Activated CD4-positive, alpha-beta T cell treated with anti-CD3 and anti-CD28 coated beads, Interleukin-10, Interleukin-2, amounts not matched to agents 100 ng/mL and 50 ng/mL, durations not matched to agents 16 hours and 8 hours (primary cell): ENCODE measurements at regions not wholly inside any gene's neighbourhood (a gene's known extent, or its start where the extent isn't known, plus 50 kb on each side); places are given as distances from the start of the nearest gene placed in this dataset.
"Not testable (repeated sequence)": the region's sequence is repeated elsewhere in the genome, so short reads cannot be mapped to it uniquely, and the experiment has no call there.

Source experiments
- DNase-seq: peaks from one replicate; pipeline ENCODE4 v3.0.0-alpha.2; 2020

DNA sequence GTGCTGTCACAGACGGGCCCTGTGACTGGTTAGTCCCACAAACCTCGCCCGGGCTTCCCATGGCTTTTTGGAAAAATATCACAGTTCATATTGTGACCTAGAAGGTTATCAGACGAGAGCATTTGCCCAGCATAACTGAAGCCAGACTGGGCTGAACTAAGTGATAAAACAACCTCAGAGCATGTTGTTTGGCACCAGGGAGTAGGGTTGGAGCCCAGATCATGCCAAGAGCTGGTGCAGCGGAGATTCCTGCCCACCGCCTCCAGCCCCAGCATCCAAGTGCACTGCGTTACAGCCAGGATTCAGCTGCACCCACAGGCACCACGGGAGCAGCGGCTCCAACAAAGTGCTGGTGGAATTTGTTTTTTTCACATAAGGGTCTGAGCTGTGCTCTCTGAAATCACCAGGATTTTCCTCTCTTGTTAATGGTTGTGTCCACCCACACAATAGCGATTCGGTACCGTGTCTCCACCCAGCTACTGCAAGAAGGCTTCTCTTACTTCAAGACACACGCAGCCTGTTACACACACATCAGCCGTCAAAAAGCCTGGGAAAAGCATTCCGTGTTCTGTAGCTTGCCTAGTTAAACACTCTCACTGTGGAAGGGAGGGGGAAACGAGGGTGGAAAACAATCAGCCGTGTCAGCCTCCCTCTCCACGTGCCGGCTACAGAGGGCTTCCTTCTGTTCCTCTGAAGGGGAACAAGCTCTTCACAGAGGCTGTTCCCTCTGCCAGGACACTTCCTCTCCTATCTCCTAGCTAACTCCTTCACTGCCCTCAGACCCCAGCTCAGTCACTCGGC, 273.8 kb downstream of the C16orf95 start:
- no peak for DNase-seq

DNA sequence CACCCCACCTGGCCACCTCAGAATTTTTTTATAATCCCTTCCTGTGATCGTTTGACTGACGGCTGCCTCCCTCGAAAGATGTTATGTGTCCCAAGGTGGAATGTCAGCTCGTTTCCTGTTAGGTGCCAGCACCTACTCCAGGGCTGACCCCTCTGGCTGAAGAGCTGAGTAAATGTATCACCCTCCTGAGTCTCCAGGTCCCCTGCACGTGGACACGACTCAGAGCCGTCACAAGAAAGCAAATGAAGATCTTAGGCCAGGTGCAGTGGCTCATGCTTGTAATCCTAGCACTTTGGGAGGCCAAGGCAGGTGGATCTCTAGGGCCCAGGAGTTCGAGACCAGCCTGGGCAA, 273.2 kb downstream of the C16orf95 start:
- no peak for DNase-seq

DNA sequence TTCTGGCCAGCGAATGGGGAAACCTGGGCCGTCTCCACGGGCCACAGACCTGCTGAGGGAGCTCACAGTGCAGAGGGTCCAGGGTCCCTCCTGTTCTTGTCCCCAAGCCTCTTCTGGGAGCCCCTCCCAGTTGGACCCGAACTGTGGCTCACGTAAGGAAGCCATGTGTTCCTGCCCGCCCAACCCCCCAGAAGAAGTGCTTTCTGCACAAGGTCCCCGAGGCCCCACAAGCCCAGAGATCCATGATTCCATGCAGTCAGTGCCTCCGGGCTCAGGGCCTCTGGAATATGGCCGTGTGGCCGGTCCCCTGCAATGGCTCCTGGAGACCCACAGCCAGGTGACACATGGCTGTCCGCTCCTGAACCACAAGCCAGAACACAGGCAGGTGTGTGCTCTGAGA, 272.4 kb downstream of the C16orf95 start:
- DNase-seq: no peak

- no peak for DNase-seq
These were observed 271.6 kb downstream of the C16orf95 start for GRCh38 chr16:87045466-87046216.

- DNase-seq: no peak
These were observed 271.0 kb downstream of the C16orf95 start for GRCh38 chr16:87046235-87046634.

- no peak for DNase-seq
These were observed 269.8 kb downstream of the C16orf95 start for GRCh38 chr16:87047221-87048037.

GRCh38 chr16:87048038-87048729, 269.0 kb downstream of the C16orf95 start:
- no peak for DNase-seq

GRCh38 chr16:87048730-87049115, 268.5 kb downstream of the C16orf95 start:
- DNase-seq: no peak

GRCh38 chr16:87049216-87049615, 268.0 kb downstream of the C16orf95 start:
- DNase-seq: not testable (repeated sequence)

DNA sequence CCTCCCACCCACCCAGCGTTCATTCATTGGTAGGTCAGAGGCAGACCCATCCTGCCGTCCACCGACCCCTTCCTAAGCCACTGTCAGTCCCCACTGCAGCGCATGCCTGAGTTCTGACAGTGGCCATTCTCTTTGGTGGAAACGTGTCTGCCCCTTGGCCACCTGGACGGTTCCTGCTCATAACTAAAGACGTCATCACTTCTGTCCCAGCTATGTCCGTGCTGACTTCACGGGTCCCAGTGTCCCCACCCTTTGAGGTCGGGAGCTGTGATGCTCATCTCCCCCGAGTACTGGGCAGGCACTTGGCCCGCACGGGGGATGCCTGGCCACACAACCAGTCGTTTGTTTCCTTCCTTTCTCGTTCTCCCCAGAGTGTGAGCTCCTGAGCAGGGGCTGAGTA, 267.1 kb downstream of the C16orf95 start:
- DNase-seq: no peak

DNA sequence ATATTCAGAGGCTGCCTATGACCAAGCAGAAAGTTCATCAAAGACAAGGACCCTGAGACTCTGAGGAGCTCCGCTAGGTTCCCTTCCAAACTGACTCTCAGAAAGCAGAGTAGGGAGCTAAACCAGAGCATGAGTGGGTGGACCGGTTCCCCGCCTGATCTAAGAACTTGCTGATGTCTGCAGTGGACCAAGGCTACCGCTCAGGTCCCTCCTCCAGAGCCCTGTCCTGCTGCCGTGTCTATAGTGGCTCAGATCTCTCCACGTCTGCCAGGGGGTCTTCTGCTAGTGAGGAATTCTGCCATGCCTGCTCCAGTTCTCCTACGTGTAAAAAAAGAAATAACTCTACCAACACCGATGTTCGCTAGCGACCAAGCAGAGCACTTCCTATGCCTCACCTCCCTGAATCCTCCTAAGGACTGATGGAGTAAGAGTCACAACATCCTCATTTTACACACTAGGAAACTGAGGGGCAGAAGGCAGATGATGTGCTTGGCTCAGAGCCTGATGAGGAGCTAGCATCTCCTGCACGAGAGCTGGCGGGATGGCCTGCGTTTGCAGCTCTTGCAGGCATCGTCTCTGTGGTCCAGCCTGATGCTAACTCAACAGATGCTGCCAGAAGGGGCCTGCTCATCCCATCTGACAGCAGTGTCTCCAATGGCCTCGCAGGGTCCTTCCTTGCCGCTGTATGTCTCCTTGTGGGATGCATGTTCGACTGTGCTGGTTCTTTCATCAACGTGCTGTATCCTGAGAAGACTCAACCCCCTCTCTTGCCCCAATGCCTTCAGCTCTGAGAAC, 265.5 kb downstream of the C16orf95 start:
- no peak for DNase-seq

- no peak for DNase-seq
These were observed 264.7 kb downstream of the C16orf95 start for GRCh38 chr16:87052506-87052905.

GRCh38 chr16:87053016-87053982, 263.9 kb downstream of the C16orf95 start:
- no peak for DNase-seq

DNA sequence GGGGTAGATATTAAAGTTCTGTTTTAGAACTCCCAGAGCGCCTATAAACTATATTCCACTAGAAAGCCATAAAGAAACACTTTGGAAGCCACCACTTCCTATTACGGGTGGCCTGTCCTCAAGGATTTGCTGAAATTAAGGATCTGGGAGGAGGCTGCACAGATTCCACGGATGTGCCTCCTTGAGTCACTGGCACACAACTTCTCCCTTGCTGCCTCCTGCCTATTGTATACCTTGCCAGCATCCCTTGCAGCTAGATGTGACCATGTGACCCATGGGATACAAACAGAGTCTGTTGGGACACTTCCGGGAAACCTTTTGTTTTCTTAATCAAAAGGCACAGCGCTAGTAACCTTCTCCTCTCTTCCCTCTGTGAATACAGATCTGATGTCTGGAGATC, 263.0 kb downstream of the C16orf95 start:
- DNase-seq: no peak

DNA sequence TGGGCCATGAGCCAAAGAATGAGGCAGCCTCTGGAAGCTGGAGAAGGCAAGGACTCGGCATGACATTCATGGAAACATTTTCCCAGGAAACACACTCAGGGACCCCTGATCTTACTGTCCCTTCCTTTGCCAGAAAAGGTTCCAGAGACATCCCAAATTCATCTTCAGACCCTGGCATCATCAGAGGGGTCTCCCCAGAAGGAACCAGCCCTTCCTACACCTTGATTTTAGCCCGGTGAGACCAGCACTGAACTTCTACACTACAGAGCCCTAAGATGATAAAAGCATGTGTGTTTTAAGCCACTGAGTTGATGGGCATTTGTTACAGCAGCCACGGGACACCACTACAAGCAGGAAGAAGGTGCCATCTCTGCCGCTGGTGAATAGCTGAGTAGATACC, 262.3 kb downstream of the C16orf95 start:
- no peak for DNase-seq

DNA sequence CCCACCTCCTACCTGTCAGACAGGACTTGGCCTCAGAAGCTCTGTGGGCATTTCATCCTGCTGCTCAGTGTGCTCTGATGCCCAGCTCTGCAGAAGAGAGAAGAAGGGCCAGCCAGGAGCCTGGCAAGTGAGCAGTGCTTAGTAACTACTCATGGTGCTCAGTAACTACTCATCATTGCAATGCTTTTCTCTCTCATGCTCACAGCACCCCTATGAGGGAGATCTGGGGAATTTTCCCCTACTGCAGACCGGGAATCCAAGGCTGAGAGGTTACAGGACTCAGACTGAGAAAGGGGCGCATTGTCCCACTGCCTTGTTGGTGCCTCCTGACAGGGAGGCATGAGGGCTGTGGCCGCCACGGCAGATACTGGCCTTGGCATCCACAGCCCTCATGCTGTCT, 261.1 kb downstream of the C16orf95 start:
- DNase-seq: no peak

DNA sequence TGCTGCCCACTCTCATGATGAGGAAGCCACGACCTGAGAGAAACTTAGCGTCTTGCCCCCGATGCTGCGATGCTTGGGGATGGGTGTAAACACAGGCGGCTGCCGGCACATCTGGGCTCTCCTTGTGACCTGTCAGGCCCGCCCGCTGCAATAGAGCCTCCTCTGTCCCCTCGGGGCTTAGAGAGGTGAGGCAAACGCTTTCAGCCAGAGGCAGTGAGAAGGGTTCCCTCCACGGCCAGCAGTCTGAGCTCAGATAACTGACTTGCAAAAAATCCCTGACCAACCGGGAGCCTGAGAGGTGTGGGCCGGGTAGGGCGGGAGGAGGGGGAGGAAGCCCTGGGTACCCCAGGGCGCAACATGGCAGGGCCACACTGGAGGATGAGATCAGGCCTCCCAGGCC, 260.6 kb downstream of the C16orf95 start:
- no peak for DNase-seq

GRCh38 chr16:87057211-87057881, 259.8 kb downstream of the C16orf95 start:
- no peak for DNase-seq

DNA sequence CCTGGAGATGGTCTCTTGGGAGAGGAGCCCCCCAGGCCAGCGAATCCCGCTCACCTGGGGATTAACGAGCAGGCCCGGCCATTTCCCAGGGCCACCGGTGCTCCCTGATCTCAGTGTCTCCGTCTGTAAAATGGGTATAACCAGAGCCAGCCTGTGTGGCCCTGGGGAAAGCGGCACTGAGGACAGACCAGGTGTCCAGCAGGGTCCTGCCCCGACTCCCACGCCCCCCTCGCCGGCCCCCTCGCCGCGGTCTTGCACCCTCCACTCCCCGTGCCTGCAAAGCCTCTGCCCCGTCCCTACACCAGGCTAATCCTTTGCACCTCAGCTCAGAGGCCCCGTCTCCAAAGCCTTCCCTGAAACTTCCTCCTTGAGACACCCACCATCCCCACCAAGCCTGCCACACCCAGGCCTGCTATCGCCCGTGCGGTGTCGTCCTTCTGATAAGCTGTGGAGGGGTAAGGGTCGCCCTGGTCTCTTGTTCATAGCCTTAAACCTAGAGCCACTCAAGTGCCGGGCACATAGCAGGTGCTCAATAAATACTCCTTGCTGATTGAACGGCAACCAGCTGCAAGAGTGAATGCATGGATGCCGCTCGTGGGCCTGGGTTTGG, 259.1 kb downstream of the C16orf95 start:
- DNase-seq: no peak

DNA sequence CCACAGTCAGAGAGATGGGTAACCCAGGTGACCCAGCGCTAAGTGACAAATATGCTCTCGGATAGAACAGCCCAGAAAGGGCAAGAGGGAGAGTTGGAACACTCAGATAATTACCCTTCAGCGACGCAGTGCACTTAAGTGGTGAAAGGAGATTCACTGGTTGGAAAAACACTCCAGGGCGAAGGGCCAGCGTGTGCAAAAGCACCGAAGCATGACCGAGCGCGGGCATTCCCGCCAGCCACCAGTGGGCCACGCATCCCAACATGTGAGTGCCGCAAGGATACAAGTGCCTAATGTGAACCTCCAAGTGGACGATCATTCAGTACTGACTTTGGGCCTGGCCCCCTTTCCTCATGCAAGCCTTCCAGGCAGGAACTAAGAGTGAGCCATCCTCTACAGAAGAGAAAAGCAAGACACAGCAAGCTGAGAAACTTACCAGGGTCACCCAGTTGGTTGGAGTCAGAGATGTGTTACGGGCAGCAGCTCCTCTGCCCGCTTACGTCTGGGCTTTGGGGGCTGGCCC, 258.4 kb downstream of the C16orf95 start:
- DNase-seq: no peak
